HG03457 (cell line): ENCODE measurements at regions not wholly inside any gene's neighbourhood (a gene's known extent, or its start where the extent isn't known, plus 50 kb on each side); places are given as distances from the start of the nearest gene placed in this dataset.

ENCODE experiments used
- ATAC-seq: cut with Tn5 transposase; IDR thresholded peaks from one replicate; pipeline ENCODE4 v1.9.1; 2021; ENCODE audit warnings: moderate number of reproducible peaks; ENCODE audit not compliant: unreplicated experiment

GRCh38 chr16:17691106-17691898 lies 220.5 kb upstream of the XYLT1 start:
- ATAC-seq: no peak

- ATAC-seq: no peak
These were observed 214.7 kb upstream of the XYLT1 start for GRCh38 chr16:17685447-17685846.

GRCh38 chr16:17683281-17683680 lies 212.5 kb upstream of the XYLT1 start:
- ATAC-seq: no peak

- no peak for ATAC-seq
These were observed 205.4 kb upstream of the XYLT1 start for GRCh38 chr16:17676171-17676570.

- ATAC-seq: no peak
These were observed 197.6 kb upstream of the XYLT1 start for GRCh38 chr16:17668386-17668785.

- no peak for ATAC-seq
These were observed 195.5 kb upstream of the XYLT1 start for GRCh38 chr16:17666293-17666692.

- ATAC-seq: no peak
These were observed 188.1 kb upstream of the XYLT1 start for GRCh38 chr16:17658881-17659280.

GRCh38 chr16:17657045-17657444 lies 186.3 kb upstream of the XYLT1 start:
- ATAC-seq: no peak

GRCh38 chr16:17654571-17654970 lies 183.8 kb upstream of the XYLT1 start:
- ATAC-seq: no peak

- no peak for ATAC-seq
These were observed 183.4 kb upstream of the XYLT1 start for GRCh38 chr16:17654142-17654541.

GRCh38 chr16:17647879-17648872 lies 177.4 kb upstream of the XYLT1 start:
- no peak for ATAC-seq

GRCh38 chr16:17643935-17644334 lies 173.2 kb upstream of the XYLT1 start:
- ATAC-seq: no peak

GRCh38 chr16:17641990-17642389 lies 171.2 kb upstream of the XYLT1 start:
- no peak for ATAC-seq

- ATAC-seq: no peak
These were observed 167.4 kb upstream of the XYLT1 start for GRCh38 chr16:17638134-17638533.

GRCh38 chr16:17635183-17635582 lies 164.4 kb upstream of the XYLT1 start:
- ATAC-seq: no peak

GRCh38 chr16:17633181-17633951 lies 162.6 kb upstream of the XYLT1 start:
- ATAC-seq: no peak

- ATAC-seq: no peak
These were observed 161.9 kb upstream of the XYLT1 start for GRCh38 chr16:17632667-17633066.

- ATAC-seq: no peak
These were observed 159.2 kb upstream of the XYLT1 start for GRCh38 chr16:17629936-17630335.

GRCh38 chr16:17628983-17629382 lies 158.2 kb upstream of the XYLT1 start:
- no peak for ATAC-seq

GRCh38 chr16:17622366-17622765 lies 151.6 kb upstream of the XYLT1 start:
- no peak for ATAC-seq

- ATAC-seq: no peak
These were observed 148.5 kb upstream of the XYLT1 start for GRCh38 chr16:17619261-17619660.
